Heart left ventricle (tissue), 16 donors: ENCODE measurements at regions not wholly inside any gene's neighbourhood (a gene's known extent, or its start where the extent isn't known, plus 50 kb on each side); places are given as distances from the start of the nearest gene placed in this dataset.

ENCODE experiments used
- ATAC-seq, 4 donors: fragments of 200-7000 bp; cut with Tn5 transposase; one replicate each; pipeline ENCODE4 v1.9.1; 2020 to 2022; ENCODE audit warnings: moderate library complexity in 4 of 4, mild to moderate bottlenecking in 3 of 4, moderate number of reproducible peaks in 1 of 4
- DNase-seq, 5 donors: peaks; one replicate each; pipeline ENCODE4 v3.0.0-alpha.2; 2020
- H3K27ac ChIP-seq, 12 donors: fragments of 200-600 bp; sonication (generic) in 4 of 12; one replicate each; pipeline versions ENCODE4 v1.5.0 to v1.8.0; 2016 to 2022; ENCODE audit warnings: mild to moderate bottlenecking in 2 of 12
- H3K27me3 ChIP-seq, 9 donors: fragments of 200-600 bp; sonication (generic) in 2 of 9; one replicate each; pipeline versions ENCODE4 v1.5.1 to v1.8.0; 2016 to 2022; ENCODE audit warnings: mild to moderate bottlenecking in 3 of 9
- H3K36me3 ChIP-seq, 9 donors: fragments of 200-600 bp; sonication (generic) in 2 of 9; one replicate each; pipeline versions ENCODE4 v1.5.0 to v1.8.0; 2018 to 2022; ENCODE audit warnings: mild to moderate bottlenecking in 2 of 9
- H3K4me1 ChIP-seq, 12 donors: fragments of 200-600 bp; sonication (generic) in 4 of 12; one replicate each; pipeline versions ENCODE4 v1.5.0 to v1.8.0; 2016 to 2022; ENCODE audit warnings: mild to moderate bottlenecking in 3 of 12
- H3K4me3 ChIP-seq, 12 donors: fragments of 200-600 bp; sonication (generic) in 4 of 12; one replicate each; pipeline versions ENCODE4 v1.5.0 to v1.8.0; 2017 to 2022; ENCODE audit warnings: mild to moderate bottlenecking in 9 of 12, moderate library complexity in 4 of 12
- H3K9me3 ChIP-seq, 12 donors: fragments of 200-600 bp; sonication (generic) in 4 of 12; one replicate each; pipeline versions ENCODE4 v1.5.0 to v1.8.0; 2016 to 2022; ENCODE audit warnings: mild to moderate bottlenecking in 1 of 12
- CTCF ChIP-seq, 12 donors: fragments of 200-600 bp; sonication (generic) in 4 of 12; IDR thresholded peaks; one replicate each; pipeline versions ENCODE4 v1.5.0 to v1.8.0; 2018 to 2022; ENCODE audit warnings: antibody characterized with exemption in 12 of 12, mild to moderate bottlenecking in 5 of 12
- POLR2A ChIP-seq, 2 donors: fragments of 450-650 bp; IDR thresholded peaks; one replicate each; pipeline ENCODE4 v1.6.1; 2017; ENCODE audit warnings: antibody characterized with exemption in 2 of 2, mild to moderate bottlenecking in 2 of 2, moderate library complexity in 2 of 2
- WGBS, 4 donors: extraction: QIAGEN DNeasy Blood & Tissue Kit in 2 of 4; methylation state at CpG; one replicate each; pipeline versions ENCODE4 v1.1.5 to v1.1.7; 2013 to 2018; 5-methylcytosine and 5-hydroxymethylcytosine counted together
- intact Hi-C, 10 donors: fragments of 100-400 bp; cut with DNase I; formaldehyde crosslinking; loops; one replicate each; pipeline versions ENCODE4 v1.11.1 to v1.14.2; 2022
- donor health status: ischemic (EF 13 %, LVEDD 7.1; RV severe dilation, severe dysfunction).
- donor health status: healthy with polysubstance abuse.
- donor health status: DM: no; HTN: yes; CAD: no.
- donor health status: DM: no; HTN: no; CAD: no.
- donor health status: ischemic (EF 25% LVEDD 6.9; RV normal size, moderate dysfunction).
- donor health status: ischemic (EF 25% LVEDD 5.7; RV mildly dilated, moderate dysfunction).
- donor health status: healthy.
- donor health status: DM: yes; HTN: yes; CAD: no.
- donor health status: ischemic (EF 35%, LVEDD 5.7; RV mildly dilated, moderate dysfunction).
- donor health status: nonischemic (EF 11% LVEDD 7.7; RV severe dilation, severe dysfunction).
- donor health status: DM: yes; HTN: yes; CAD: no.
- donor health status: PGD.
- donor health status: ischemic (EF 29% LVEDD 5.4; RV normal size, mild dysfunction).
- donor health status: nonischemic (EF 23%, LVEDD 6.1; RV moderate dilation, normal function).

GRCh38 chr2:3981446-3981987 lies 278.1 kb downstream of the DCDC2C start:
- no peaks in the 10 kb centered on the region for H3K4me1 ChIP-seq
- no peak overlapping the region for H3K4me3 ChIP-seq
- H3K27me3 ChIP-seq: peaks cover 0 to 15% (median 0%) of the 10 kb centered on the region in 9 donors
- TF ChIP-seq POLR2A (IDR thresholded peaks at IDR 0.05): no peak
- TF ChIP-seq CTCF (IDR thresholded peaks at IDR 0.05): no peak
- peaks cover 0 to 10% (median 3%) of the 10 kb centered on the region in 12 donors for H3K9me3 ChIP-seq
- intact Hi-C loops: no loop called here
- no peak overlapping the region for H3K27ac ChIP-seq
- ATAC-seq: no peak
- no peaks in the 10 kb centered on the region for H3K36me3 ChIP-seq
- WGBS, 4 donors: 70 to 79% (median 72%) methylated on average over 9 of the region's 9 CpGs
- DNase-seq: no peak

GRCh38 chr2:3982160-3982559 lies 278.8 kb downstream of the DCDC2C start:
- DNase-seq: no peak
- no peak for ATAC-seq
- Histone ChIP-seq H3K27ac (no peak overlapping the region), H3K4me1 (no peaks in the 10 kb centered on the region), H3K36me3 (no peaks in the 10 kb centered on the region), H3K9me3 (peaks cover 0 to 10% (median 3%) of the 10 kb centered on the region in 12 donors), H3K27me3 (peaks cover 0 to 17% (median 0%) of the 10 kb centered on the region in 9 donors), H3K4me3 (no peak overlapping the region)
- TF ChIP-seq POLR2A (IDR thresholded peaks at IDR 0.05): no peak
- intact Hi-C loops: no loop called here
- WGBS, 4 donors: 60 to 75% (median 68%) methylated on average over 2 of the region's 2 CpGs

GRCh38 chr2:3986063-3986462 lies 282.7 kb downstream of the DCDC2C start:
- H3K9me3 ChIP-seq: peaks cover 0 to 9% (median 0%) of the 10 kb centered on the region in 12 donors
- no peaks in the 10 kb centered on the region for H3K36me3 ChIP-seq
- H3K27ac ChIP-seq: no peak overlapping the region
- H3K27me3 ChIP-seq: peaks cover 0 to 22% (median 0%) of the 10 kb centered on the region in 9 donors
- WGBS, 4 donors: 76 to 84% (median 82%) methylated on average over 6 of the region's 6 CpGs
- DNase-seq: no peak
- intact Hi-C loops: no loop called here
- no peaks in the 10 kb centered on the region for H3K4me1 ChIP-seq
- ATAC-seq: no peak
- no peak overlapping the region for H3K4me3 ChIP-seq
- no peak for TF ChIP-seq POLR2A (IDR thresholded peaks at IDR 0.05)
- TF ChIP-seq CTCF (IDR thresholded peaks at IDR 0.05): no peak

GRCh38 chr2:3986530-3987258 lies 283.3 kb downstream of the DCDC2C start:
- intact Hi-C loops: no loop called here
- TF ChIP-seq CTCF (IDR thresholded peaks at IDR 0.05) (no peak), POLR2A (IDR thresholded peaks at IDR 0.05) (no peak)
- DNase-seq (no peak), ATAC-seq (no peak)
- peaks cover 0 to 16% (median 0%) of the 10 kb centered on the region in 12 donors for H3K9me3 ChIP-seq
- H3K4me1 ChIP-seq: no peaks in the 10 kb centered on the region
- H3K27ac ChIP-seq: no peak overlapping the region
- peaks cover 0 to 16% (median 0%) of the 10 kb centered on the region in 9 donors for H3K27me3 ChIP-seq
- no peaks in the 10 kb centered on the region for H3K36me3 ChIP-seq
- 68 to 80% (median 73%) methylated on average over 7 of the region's 7 CpGs for WGBS, 4 donors
- H3K4me3 ChIP-seq: no peak overlapping the region
